DOHH2 (cell line): ENCODE measurements at regions not wholly inside any gene's neighbourhood (a gene's known extent, or its start where the extent isn't known, plus 50 kb on each side); places are given as distances from the start of the nearest gene placed in this dataset.

Source experiments
- EZH2phosphoT487 ChIP-seq: fragments of 200-600 bp; sonication (generic); IDR thresholded peaks from 2 replicates; pipeline ENCODE4 v1.6.1; 2017; ENCODE audit warnings: borderline replicate concordance, mild to moderate bottlenecking, antibody characterized with exemption, low read length, moderate library complexity, mixed read lengths
- TF ChIP-seq, protein P1 (sequence below): fragments of 200-600 bp; sonication (generic); IDR thresholded peaks from one replicate; pipeline ENCODE4 v1.5.1; 2014; ENCODE audit warnings: antibody characterized with exemption, mild to moderate bottlenecking, low read depth, low read length; ENCODE audit not compliant: poor library complexity, severe bottlenecking

DNA sequence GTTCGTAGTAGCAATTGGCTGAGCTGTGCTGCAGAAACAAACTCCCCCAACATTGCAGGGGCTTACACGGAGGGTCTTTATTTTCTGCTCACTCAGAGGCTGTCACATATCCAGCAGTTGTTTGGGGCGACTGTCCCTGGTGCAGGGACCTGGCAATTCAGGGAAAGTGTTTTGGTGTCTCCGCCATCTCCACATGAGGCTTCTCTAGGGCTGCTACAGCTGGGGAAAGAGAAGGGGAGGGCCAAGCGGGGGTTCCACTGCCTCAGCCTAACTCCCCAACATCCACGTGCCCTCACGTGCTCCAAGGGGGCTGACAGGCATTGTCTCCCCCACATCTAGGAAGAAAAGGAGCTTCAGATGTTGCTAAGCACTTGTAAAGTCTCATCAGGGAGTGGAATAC is 61.3 kb upstream of the NXT1 start:
- TF ChIP-seq, protein P1, sequence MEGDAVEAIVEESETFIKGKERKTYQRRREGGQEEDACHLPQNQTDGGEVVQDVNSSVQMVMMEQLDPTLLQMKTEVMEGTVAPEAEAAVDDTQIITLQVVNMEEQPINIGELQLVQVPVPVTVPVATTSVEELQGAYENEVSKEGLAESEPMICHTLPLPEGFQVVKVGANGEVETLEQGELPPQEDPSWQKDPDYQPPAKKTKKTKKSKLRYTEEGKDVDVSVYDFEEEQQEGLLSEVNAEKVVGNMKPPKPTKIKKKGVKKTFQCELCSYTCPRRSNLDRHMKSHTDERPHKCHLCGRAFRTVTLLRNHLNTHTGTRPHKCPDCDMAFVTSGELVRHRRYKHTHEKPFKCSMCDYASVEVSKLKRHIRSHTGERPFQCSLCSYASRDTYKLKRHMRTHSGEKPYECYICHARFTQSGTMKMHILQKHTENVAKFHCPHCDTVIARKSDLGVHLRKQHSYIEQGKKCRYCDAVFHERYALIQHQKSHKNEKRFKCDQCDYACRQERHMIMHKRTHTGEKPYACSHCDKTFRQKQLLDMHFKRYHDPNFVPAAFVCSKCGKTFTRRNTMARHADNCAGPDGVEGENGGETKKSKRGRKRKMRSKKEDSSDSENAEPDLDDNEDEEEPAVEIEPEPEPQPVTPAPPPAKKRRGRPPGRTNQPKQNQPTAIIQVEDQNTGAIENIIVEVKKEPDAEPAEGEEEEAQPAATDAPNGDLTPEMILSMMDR = no peak
- no peak for TF ChIP-seq EZH2phosphoT487
